ENCODE measurements at regions not wholly inside any gene's neighbourhood (a gene's known extent, or its start where the extent isn't known, plus 50 kb on each side); places are given as distances from the start of the nearest gene placed in this dataset.
"Not testable (repeated sequence)": the region's sequence is repeated elsewhere in the genome, so short reads cannot be mapped to it uniquely, and the experiment has no call there.

DNA sequence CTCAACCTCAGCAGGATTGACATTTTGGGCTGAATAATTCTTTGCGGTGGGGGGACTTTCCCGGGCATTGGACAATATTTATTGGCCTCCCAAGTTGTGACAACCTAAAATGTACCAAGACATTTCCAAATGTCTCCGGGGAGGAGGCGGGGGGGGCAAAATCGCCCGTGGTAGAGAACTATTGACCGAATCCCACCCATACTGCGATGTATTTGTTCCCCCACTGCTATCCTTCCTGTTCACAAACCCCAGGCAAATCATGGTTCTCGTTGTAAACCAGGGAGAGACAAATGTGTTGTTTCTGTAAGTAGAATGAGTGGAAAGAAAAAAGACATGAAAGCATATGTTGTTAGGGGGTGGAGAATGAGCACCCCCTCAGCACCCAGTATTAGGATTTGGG, 141.9 kb downstream of the PSAT1 start:
- DNase-seq, result no peak

DNA sequence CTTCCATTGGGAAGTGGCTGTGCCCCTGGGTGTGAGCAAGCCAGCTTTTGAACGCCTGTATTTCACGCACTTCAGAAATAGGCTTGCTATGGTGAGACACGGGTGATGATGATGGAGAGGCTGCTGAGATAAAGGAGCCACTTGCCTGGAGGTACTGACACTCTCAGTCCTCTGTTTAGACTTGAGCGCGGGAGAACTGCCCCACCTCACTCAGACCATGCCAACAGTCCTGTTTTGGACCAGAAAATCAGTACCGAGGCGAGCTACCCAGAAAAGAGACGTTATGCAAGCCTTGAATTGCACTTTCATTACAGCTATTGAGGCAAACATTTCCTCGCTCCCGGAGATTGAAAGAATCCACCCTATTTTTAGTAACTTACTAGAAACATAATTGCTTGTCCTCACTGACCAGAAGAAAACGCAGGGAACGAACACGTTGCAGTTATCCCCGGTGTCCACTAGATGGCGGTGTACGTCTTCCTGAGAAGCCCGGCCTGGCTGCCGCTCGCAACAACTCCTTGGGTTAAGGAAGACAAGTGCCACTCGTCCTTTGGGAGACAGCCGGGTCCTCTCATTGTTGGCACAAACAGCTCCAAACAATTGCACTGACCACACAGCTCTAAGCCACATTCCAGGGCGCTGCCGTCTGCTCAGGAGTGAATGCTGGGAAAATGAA, 142.4 kb downstream of the PSAT1 start:
- DNase-seq, result peak; percentile 50 to 56

DNA sequence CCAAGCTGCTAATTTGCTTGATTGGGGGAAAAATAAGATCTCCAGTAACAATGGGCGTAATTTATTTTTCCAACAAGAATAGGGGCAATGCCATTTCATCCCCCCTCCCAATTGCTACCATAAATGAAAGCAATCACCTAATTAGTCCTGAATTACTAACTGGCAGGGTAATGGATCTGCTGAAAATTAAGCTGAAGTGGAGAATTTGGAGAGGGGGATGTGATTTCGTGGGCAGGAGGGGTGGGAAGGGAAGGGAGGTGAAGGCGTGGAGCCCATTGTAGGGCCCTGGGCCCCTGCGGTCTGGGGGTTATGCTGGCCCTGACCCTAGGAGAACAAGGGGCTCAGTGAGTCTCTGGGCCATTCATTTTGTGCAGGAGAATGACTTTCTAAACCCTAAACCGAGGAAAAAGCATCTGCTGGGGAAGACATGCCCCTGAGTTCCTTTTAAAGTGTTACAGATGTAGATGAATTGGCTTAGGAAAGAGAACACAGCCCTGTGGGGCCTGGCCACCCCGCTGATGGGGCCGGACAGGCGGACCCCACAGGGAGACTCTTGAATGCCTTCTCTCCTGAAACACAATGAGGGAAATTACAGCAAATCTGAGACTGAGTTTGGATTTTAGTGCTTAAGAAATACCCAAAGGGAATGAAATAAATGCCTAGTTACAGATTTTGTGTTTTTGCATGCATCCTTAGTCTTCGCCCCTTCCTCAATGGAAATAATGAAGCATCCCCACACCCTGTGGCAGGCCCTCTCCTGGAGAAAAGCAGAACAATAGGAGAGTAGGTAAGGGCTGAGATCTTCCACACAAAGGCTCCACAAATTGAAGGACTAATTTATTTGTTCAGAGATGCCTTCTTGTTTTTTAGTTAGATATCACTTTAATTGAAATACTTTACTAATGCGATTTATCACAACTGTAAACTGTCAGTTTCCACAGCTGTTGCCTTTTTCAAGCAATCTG, 143.2 kb downstream of the PSAT1 start:
- no peak for DNase-seq

DNA sequence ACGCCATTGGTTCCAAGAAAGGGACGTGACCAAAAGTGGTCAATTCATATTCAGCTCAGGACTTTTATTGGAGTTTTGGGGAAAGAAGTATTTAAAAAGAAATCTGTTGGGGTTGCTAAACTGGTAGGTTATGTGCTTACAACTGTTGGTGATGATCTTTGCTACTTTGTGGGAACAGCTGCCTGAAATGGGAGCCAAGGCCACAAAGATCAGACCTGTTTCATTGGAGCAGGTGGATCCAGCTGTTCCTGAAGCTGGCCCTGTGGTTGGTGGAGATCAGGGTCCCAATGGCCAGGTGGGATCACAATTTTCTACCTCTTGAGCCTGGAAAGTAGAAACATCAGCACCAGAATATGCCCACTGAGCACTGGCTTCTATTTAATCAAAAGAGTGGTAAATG, 144.5 kb downstream of the PSAT1 start:
- no peak for DNase-seq

DNA sequence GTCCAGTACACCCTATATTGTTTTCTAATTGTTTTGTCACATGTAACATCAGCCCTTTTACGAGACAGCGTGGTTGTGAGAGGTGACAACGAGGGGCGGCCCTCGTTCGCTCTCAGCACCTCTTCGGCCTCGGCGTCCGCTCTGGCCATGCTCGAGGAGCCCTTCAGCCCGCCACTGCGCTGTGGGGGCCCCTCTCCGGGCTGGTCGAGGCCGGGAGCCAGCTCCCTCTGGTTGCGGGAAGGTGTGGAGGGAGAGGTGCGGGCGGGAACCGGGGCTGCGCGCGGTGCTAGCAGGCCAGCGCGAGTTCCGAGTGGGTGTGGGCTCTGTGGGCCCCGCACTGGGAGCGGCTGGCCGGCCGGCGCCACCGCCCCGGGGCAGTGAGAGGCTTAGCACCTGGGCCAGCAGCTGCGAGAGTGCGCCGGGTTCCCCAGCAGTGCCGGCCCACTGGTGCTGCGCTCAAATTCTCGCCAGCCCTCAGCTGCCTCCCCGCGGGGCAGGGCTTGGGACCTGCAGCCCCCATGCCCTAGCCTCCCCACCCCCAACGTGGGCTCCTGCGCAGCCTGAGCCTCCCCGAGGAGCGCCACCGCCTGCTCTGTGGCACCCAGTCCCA, 145.0 kb downstream of the PSAT1 start:
- no peak for DNase-seq

DNA sequence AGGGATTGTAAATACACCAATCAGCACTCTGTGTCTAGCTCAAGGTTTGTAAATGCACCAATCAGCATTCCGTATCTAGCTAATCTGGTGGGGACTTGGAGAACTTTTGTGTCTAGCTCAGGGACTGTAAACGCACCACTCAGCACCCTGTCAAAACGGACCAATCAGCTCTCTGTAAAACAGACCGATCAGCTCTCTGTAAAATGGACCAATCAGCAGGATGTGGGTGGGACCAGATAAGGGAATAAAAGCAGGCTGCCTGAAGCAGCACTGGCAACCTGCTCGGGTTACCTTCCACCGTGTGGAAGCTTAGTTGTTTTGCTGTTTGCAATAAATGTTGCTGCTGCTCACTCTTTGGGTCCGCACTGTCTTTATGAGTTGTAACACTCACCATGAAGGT, 145.7 kb downstream of the PSAT1 start:
- DNase-seq, result not testable (repeated sequence)

DNA sequence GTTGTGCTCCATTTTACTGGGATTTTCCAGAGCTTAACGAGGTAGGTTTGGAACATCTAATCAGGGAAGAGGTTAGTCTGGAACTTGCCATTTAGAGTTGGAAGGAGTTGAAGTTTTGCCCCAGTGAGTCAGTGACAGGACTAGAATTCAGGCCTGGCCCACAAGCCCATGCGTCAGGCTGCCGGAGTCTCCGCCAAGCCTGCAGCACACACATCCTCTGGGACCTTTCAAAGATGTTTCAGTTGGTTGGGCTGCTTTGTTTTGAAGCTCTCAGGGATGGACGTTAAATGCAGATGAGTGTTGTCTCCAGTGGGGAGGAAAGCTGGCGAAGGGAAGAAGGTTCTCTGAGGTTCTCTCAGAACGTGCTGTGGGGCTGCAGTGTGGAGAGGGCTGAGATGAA, 147.0 kb downstream of the PSAT1 start:
- no peak for DNase-seq

DNA sequence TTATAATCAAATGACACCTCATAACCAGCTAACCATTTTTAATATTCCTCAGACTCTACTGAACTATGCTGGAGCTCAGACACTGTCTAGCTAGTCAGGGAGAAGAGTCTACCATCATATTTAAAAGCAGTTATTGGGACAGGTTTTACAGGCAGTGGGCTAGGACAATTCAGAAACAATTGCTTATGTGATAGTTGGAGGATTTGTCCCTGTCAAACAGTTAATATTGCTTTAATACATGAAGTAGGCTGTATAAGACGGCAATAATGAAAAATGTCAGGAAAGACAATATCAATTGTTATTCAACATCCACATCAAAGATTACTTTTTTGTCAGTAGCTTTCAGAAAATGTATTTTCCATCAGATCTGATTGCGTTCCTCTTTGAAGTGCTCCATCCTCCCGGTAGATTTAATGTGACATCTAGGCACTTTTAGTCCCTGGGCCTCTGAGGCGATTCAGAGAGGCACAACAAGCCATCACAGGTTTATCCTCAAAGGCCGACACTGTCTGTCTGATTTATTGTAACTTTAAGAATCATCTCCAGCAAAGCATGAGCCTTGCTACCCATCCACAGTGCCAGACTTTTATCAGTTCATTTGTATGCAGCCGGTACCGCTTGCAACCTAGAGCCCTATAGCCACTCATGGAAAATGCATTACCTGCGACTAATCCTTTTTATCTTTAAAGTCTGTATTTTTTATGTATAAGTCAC, 152.2 kb downstream of the PSAT1 start:
- no peak for DNase-seq

DNA sequence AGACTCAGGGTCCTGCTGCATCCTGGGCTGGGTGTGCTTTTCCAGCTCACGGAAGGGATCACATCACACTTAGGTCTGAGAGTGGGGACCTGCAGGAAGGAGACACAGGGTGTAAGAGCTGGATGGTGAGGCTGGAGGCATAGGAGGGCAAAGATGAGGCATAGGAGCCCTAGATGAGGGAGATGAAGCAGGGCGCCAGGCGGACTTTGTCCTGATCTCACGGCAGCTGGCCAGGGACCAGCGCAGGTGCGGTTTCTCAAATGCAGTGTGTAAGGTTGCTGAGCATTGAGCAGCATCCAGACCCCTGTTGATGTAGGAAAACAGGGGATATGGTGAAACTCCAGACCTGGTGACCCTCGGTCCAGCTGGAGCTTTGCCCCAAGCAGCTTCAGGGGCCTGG, 156.5 kb downstream of the PSAT1 start:
- no peak for DNase-seq

DNA sequence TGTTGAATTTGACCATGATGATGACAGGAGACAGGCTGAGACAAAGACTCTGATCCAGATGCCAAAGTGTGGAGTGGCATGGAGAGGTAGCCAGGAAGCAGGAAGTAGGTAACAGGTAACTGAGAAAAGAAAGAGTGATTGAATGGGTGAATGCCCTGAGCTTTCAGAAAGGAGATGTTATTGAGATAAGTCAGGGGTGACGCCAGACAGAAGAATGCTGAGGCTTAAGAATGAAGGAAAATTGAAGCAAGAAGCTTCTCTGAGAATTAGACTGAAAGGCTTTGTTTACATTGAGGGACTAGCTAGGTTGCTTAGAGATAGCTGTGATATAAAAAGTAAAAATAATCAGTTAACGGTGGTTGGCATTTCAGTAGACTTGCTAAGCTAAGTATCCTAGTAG, 165.7 kb downstream of the PSAT1 start:
- DNase-seq, result no peak

DNA sequence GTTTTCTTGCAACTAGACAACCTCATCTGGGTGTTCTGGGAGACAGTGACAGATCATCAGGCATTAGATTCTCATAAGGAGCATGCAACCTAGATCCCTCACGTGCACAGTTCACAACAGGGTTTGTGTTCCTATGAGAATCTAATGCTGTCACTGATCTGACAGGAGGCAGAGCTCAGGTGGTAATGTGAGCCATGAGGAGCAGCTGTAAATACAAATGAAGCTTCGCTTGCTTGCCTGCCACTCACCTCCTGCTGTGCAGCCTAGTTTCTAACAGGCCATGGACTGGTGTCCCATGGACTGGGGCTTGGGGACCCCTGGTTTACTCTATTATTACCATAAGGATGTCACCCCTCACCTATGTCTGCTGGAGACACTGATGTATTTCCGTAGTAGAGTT, 166.8 kb downstream of the PSAT1 start:
- no peak for DNase-seq

DNA sequence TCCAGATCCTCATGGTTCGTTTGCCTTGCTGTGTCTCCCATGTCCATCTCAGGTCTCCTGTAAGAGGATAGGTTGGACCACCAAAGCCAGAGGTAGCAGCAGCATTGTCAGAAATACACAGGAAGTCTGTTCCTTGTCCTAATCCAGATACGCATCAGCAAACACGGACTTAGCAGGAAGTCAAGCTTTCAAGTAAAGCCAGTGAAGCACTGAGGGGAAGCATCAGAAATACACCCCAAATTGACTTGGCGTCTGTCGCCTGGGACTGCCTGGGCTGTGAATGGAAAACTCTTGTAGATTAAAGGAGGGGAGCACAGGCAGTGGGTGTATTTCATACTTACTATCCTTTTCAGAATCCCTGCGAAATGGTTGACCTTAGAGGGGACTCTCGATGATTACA, 171.3 kb downstream of the PSAT1 start:
- no peak for DNase-seq

DNA sequence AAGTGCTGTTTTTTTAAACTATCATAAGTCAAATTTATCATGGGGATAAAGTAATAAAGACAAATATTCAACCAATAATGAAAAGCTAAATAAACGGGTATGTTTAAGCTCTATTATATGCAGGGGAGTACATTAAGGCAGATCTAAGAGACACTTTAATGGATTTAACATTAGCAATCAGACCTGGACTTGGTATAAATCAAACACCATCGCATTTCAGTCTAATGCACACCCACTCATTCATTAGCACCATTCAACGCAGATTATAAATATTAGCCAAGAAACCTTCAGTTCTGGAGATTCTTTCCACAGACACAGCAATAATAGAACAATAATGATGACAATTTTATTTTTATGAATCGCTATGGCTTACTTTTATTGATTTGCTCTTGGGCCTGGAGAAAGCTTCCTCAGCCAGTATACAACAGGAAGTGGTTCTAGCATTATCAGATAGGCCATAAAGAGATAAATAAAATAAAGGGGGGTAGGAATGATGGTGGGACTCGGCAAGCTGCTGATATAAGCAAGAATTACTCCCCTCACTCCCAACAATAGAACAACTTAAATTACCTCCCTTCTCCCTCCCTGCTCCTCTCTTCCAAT, 172.2 kb downstream of the PSAT1 start:
- no peak for DNase-seq

DNA sequence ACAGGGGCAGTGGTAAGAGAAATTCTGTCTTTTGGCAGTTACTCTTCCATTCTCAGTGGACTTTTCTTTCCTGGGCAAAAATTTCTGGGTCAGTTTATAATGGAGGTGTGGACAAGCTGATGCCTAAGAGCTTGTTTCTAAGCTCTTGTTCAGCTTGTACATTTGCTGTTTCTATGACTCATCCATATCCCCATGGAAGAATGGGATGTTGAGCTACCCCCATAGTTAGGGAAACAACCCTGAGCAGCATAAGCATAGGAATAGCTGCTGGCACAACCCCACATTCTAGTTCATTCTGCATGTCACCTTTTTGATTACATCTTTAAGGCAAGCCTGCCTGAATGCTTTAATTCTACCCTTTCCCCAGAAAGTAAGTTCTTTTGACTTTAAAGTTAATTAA, 173.3 kb downstream of the PSAT1 start:
- DNase-seq, result no peak

DNA sequence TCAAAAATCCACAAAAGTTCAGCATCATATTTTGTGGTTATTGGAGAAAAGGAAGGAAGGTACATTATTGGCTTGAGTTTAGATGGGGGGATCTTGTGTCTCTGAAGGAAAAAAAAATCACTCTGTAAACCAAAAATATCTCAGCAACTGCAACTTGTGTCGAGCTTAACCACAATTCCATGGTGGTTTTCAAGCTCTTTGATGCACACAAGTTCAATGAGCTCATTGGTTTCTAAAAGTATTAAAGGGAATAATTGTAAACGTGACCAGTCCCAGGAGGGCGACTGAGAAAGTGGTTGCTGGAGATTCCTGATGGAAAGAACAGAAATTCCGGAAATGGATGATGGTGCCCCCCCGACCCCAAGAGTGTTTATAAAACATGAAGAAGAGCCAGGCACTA, 173.8 kb downstream of the PSAT1 start:
- DNase-seq, result no peak

DNA sequence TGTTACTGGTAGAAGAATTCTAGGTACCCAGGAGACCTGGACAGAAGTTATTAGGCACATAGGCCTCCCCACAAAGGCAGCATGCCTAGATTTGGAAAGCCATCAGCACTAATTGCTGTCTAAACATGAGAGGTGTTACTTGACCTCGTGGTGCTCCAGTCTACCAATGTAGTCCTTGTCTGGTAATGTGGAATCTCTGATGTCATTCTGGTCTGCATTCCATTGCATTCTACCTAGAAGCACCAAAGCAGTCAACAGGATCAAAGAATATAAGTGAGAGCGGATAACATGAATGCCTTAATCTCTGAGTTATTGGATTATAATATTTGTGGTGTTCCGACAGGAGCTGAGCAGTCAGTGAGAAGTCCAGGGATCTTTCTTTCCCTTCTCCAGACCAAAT, 175.2 kb downstream of the PSAT1 start:
- no peak for DNase-seq

DNA sequence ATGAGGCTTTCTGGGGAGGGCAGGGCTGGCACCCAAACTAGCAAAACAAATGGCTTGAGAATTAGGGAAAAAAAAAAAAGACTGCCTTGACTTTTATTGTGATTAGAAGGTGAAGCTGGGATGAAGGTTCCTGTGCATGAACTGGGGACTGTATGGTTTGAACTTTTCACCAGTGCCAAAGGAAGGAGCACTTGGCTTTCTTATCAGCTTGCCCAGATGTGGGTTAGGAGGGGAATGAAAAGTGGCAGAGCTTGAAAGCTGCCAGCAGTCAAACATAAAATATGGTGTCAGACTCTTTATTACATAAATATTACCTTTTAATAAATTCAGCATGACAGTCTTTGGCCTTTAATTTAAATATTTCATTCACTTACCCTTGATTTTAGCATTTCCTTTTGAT, 182.5 kb downstream of the PSAT1 start:
- DNase-seq, result no peak

DNA sequence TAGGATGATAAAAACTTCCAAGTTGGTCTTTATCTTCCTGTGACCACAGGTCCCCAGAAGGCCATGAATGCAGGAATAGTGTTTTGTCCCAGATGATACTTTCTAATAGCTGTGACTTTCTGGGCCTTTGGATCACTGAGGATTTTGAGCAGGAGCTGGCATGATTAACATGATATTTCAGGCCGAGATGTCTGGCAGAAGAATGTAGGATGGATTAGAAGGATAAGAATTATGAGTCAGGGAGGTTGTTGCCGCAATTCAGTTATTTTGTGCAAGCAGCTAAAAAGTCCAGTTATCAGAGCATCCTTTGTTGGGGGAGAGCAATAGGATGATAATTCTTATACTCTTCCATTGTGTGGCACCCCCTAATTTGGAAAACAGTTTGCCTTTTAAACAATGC, 189.7 kb downstream of the PSAT1 start:
- DNase-seq, result no peak

DNA sequence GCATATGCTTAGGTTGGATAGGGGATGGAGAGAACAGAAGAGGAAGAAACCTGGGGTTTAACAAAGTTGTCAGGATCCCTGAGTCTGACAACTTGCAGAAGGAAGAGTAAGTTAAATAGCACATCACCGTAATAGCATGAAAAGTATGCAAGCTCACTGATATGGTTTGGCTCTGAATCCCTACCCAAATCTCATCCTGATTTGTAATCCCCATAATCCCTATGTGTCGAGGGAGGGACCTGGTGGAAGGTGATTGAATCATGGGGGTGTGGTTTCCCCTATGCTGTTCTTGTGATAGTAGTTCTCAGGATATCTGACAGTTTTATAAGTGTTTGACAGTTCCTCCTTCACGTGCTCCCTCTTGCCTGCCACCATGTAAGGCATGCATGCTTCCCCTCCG, 193.3 kb downstream of the PSAT1 start:
- no peak for DNase-seq

DNA sequence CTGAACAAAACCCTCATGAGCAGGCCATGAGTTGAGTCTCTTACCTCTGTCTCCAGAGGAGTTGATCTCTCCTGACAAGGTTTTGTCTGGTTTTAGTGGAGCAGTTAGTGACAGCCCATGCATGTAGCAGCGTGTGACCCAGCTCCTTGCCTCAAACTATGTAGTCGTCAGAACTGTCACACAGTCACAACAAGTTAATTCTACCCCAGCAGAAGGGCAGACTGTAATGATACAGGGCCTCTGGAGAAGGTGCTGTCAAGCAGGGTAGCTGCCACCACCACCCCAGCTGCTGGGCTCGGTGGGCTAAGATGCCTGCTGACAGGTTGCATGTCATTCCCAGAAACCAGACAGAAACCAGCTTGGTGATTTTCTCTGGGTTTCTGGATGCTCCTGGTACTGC, 194.5 kb downstream of the PSAT1 start:
- no peak for DNase-seq

DNA sequence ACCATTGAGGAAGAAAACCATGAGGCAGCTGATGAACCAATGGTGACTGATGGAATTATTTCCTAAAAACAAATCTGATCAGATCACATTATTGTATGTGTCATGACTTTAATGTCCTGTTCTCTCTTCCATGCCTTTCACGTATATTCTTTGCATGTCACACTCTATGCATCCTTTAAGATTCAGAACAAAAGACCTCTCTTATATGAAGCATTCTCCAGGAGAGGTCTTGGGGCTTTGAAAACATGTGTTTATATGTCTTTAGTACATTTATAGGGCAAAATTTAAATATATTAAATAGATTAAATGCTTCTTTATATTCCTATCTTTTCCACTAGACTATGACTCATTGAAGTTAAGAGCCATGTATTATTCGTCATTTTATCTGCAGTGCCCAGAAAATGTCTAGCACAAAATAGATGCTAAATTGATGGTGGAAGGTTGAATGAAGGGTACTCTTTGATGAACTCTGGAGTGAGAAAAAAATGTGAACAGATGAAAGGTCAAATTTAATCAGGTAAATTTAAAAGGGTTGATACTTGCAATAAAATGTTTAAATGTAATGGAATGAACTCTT, 196.3 kb downstream of the PSAT1 start:
- no peak for DNase-seq

DNA sequence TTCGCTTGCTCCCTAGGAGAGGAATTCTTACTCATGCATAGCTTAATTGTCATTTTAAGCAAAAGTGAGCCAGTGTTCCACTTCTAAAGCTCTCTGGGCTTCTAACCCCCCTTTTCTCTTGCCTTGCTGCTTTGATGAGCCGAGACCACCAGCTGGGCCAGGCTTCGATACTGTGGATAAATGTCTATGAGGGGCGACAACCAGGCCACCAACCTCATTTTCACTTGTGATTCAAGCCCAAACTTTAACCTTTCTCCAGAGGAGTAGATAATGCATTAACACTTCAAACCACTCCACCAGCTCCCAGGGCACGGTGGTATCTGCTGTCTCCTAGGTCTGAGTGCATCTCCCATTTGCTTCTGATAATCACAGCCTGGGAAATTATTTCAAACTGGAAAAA, 205.6 kb downstream of the PSAT1 start:
- DNase-seq, result no peak

DNA sequence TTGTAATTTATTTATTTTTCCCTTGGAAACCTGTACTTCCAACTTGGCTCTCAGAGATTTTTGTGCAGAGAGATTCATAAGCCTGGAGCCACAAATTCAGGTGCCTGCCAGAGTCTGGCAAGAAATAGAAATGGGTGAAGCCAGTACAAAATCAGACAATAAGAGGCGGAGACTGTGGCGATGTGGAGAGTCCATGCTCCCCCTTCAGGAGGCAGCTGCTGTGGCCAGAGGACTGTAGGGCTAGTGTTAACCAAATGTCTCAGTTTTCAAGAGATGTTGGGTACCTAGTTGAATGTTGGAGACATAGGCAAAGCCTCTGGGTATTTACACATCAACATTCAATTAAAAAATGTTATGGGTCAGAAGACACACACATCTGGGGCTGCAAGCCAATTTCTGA, 208.6 kb downstream of the PSAT1 start:
- no peak for DNase-seq
